HG03066 (cell line): ENCODE measurements at regions not wholly inside any gene's neighbourhood (a gene's known extent, or its start where the extent isn't known, plus 50 kb on each side); places are given as distances from the start of the nearest gene placed in this dataset.
A peak's percentile ranks its signal among the peaks of the same experiment; 100 is the strongest.

Source experiments
- ATAC-seq: cut with Tn5 transposase; IDR thresholded peaks from one replicate; pipeline ENCODE4 v1.9.1; 2021; ENCODE audit warnings: low read depth; ENCODE audit not compliant: unreplicated experiment

GRCh38 chr1:209038735-209039134 lies 544.8 kb upstream of the CAMK1G start:
- ATAC-seq: no peak

GRCh38 chr1:209040351-209040750 lies 543.2 kb upstream of the CAMK1G start:
- ATAC-seq: no peak

GRCh38 chr1:209041927-209042326 lies 541.6 kb upstream of the CAMK1G start:
- ATAC-seq: no peak

- ATAC-seq: no peak
Observed at GRCh38 chr1:209042413-209042812, 541.1 kb upstream of the CAMK1G start.

- no peak for ATAC-seq
Observed at GRCh38 chr1:209045331-209046057, 538.0 kb upstream of the CAMK1G start.

GRCh38 chr1:209046058-209046417 lies 537.5 kb upstream of the CAMK1G start:
- ATAC-seq: no peak

- no peak for ATAC-seq
Observed at GRCh38 chr1:209046935-209047334, 536.6 kb upstream of the CAMK1G start.

- no peak for ATAC-seq
Observed at GRCh38 chr1:209048941-209049669, 534.4 kb upstream of the CAMK1G start.

GRCh38 chr1:209051570-209051969 lies 531.9 kb upstream of the CAMK1G start:
- no peak for ATAC-seq

- ATAC-seq: no peak
Observed at GRCh38 chr1:209053587-209053986, 529.9 kb upstream of the CAMK1G start.

GRCh38 chr1:209057083-209057482 lies 526.4 kb upstream of the CAMK1G start:
- ATAC-seq: no peak

GRCh38 chr1:209057901-209058300 lies 525.6 kb upstream of the CAMK1G start:
- no peak for ATAC-seq

GRCh38 chr1:209059376-209059775 lies 524.1 kb upstream of the CAMK1G start:
- ATAC-seq: no peak

GRCh38 chr1:209059981-209060380 lies 523.5 kb upstream of the CAMK1G start:
- ATAC-seq: no peak

GRCh38 chr1:209062081-209062620 lies 521.4 kb upstream of the CAMK1G start:
- ATAC-seq: no peak

- peak; percentile 68 for ATAC-seq
Observed at GRCh38 chr1:209062863-209063262, 520.7 kb upstream of the CAMK1G start.

- no peak for ATAC-seq
Observed at GRCh38 chr1:209063767-209064659, 519.5 kb upstream of the CAMK1G start.

- ATAC-seq: no peak
Observed at GRCh38 chr1:209064850-209065706, 518.4 kb upstream of the CAMK1G start.

- ATAC-seq: no peak
Observed at GRCh38 chr1:209072481-209072880, 511.0 kb upstream of the CAMK1G start.

GRCh38 chr1:209073879-209074278 lies 509.6 kb upstream of the CAMK1G start:
- no peak for ATAC-seq
